GM12875 (cell line): ENCODE measurements at regions not wholly inside any gene's neighbourhood (a gene's known extent, or its start where the extent isn't known, plus 50 kb on each side); places are given as distances from the start of the nearest gene placed in this dataset.

ENCODE experiments used
- H3K4me3 ChIP-seq: one replicate; pipeline ENCODE4 v1.5.1; 2011; ENCODE audit warnings: low read depth, low read length, control low read depth
- TF ChIP-seq, protein P1 (sequence below): IDR thresholded peaks from 2 replicates; pipeline ENCODE4 v1.5.1; 2011; ENCODE audit warnings: low read depth, mild to moderate bottlenecking, control low read depth, inconsistent platforms, low read length, moderate library complexity, borderline replicate concordance; ENCODE audit not compliant: insufficient read depth

DNA sequence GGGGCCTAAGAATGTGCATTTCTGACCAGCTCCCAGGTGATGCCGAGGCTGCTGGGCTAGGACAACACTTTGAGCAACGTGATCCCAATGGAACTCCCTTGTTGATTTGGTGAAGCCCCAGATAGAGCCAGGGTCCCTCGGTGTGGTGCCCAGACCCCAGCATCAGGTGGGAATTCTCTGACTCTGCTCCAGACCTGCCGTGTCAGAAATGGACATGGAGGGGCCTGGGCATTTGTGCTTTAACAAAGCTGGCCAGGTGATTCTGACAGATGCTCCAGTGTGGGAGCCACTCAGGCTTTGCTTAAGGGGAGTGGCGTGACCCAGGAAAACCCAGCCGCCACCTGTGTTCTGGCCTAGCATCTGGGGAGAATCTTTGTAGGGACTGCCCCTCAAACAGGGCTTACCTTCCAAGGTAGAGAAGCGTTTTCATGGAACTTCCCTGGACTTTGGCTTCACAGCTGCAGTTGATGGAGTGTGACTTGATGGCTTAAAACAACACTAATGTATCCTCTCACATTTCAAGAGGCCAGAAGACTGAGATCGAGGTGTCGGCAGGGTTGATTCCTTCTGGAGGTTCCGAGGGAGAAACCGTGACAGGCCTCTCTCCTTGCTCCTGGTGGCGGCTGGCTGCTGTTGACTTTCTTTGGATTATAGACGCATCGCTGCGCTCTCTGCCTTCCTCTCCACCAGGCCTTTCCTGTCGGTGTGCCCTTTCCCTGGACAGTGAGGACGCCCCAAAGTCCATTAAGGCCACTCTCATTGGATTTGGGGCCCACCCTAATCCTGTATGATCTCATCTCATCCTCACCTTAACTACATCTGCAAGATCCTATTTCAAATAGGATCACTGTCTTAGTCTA is 57.0 kb upstream of the HDAC4 start:
- TF ChIP-seq, protein P1, sequence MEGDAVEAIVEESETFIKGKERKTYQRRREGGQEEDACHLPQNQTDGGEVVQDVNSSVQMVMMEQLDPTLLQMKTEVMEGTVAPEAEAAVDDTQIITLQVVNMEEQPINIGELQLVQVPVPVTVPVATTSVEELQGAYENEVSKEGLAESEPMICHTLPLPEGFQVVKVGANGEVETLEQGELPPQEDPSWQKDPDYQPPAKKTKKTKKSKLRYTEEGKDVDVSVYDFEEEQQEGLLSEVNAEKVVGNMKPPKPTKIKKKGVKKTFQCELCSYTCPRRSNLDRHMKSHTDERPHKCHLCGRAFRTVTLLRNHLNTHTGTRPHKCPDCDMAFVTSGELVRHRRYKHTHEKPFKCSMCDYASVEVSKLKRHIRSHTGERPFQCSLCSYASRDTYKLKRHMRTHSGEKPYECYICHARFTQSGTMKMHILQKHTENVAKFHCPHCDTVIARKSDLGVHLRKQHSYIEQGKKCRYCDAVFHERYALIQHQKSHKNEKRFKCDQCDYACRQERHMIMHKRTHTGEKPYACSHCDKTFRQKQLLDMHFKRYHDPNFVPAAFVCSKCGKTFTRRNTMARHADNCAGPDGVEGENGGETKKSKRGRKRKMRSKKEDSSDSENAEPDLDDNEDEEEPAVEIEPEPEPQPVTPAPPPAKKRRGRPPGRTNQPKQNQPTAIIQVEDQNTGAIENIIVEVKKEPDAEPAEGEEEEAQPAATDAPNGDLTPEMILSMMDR: no peak
- H3K4me3 ChIP-seq: no peak overlapping the region

DNA sequence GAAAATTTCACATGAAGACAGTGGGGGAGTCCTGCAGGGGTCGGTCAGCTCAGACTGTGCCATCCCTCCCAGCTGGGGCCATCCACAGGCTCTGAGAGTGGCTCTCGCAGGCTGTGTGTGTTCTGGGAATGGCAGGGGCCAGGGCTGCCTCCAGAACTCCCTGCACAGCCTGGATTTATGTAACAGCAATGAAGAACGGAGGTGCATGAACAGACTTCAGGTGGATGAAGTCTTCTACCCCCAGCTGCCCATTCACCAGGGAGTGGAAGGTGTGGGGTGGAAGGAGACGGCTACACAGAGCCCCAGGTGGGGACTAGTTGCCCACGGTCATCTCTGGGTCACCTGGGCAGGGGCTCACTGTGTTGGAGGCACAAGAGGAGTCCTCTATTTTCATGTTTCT is 56.1 kb upstream of the HDAC4 start:
- TF ChIP-seq, protein P1: no peak
- no peak overlapping the region for H3K4me3 ChIP-seq

DNA sequence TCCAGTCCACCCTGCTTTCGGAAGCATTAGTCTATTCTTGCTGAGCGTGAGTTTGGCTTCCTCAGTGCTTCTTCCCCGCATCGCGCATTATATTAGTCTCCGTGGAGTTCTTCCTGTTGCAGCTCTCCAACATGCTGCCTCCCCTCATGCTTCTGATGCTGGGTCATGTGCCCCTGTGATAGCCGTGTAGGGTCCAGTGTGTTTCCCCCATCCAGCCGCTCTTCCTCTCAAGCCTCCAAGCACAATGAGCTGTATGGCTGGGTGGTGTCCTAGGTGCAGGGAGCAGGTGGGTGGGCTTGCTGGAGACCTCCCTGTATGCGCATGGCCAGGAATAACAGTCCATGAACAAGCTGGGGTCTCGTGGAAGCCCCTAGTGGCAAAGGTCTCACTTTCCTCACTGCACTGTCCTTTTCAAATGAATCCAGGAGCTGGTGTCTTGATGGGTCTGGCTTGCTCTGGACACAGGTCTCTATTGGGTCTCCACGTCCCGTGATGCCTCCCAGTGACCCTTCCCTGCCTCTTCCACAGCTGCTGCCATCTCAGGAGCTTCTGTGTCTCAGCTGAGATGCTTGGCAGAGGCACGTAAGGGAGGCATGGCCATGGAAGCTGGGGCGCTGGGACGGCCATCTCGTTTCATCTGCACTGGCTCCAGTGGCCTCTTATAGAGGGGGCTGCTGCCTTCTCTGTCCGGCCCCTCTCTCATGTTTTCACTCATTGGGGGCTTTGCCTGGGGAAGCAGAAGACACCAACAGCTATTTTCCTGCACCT is 54.8 kb upstream of the HDAC4 start:
- no peak overlapping the region for H3K4me3 ChIP-seq

DNA sequence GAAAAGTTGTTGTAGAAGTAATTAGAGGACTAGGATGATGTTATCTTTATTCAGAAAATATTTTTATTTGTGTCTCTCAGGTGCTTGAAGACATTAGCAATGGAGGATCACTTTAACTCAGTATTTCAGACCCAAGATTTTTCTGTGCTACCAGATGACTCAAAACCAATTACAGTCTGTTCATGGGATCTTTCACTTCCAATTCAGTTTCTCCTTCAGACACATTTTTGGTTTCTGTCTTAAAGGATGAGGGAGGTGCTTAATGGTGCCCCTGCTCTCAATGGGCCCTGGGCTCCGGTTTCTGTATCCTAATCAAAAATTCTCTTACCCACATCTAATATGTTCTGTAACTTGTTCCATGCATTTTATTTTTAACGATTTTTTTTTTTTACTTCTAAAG is 53.7 kb upstream of the HDAC4 start:
- no peak overlapping the region for H3K4me3 ChIP-seq
- TF ChIP-seq, protein P1: no peak

More for the DNA sequence above, 54.8 kb upstream of the HDAC4 start:
- TF ChIP-seq, protein P1: no peak
